Erythroblast (primary cell): ENCODE measurements at regions not wholly inside any gene's neighbourhood (a gene's known extent, or its start where the extent isn't known, plus 50 kb on each side); places are given as distances from the start of the nearest gene placed in this dataset.

Source experiments
- GATA1 ChIP-seq: IDR thresholded peaks from 2 replicates; pipeline ENCODE4 v1.6.1; 2011; ENCODE audit warnings: low read depth, mild to moderate bottlenecking, control low read depth, low read length, moderate library complexity
- POLR2A ChIP-seq: IDR thresholded peaks from 2 replicates; pipeline ENCODE4 v1.6.1; 2011; ENCODE audit warnings: mild to moderate bottlenecking, low read length

- TF ChIP-seq POLR2A (no peak), GATA1 (no peak)
Measured at GRCh38 chr1:213415691-213416380, 364.8 kb downstream of the RPS6KC1 start.
